IMR-90 (cell line): ENCODE measurements at regions not wholly inside any gene's neighbourhood (a gene's known extent, or its start where the extent isn't known, plus 50 kb on each side); places are given as distances from the start of the nearest gene placed in this dataset.
"Not testable (repeated sequence)": the region's sequence is repeated elsewhere in the genome, so short reads cannot be mapped to it uniquely, and the experiment has no call there.

Source experiments
- ATAC-seq: fragments of 200-7000 bp; cut with Tn5 transposase; 2 replicates; pipeline ENCODE4 v1.9.1; 2020; ENCODE audit warnings: low read depth, mild to moderate bottlenecking, moderate library complexity
- BruUV-seq: library from RNA; stranded (reverse); fragments of 400-500 nt; replicated peaks from 2 replicates; lab custom pipeline; 2021; lab: Mats Ljungman, UMichigan
- CTCF ChIA-PET: fragments of 300-600 bp; formaldehyde crosslinking; extraction: SDS; loops from one replicate; lab custom pipeline; 2021; ENCODE audit warnings: antibody characterized with exemption; lab: Yijun Ruan, JAX
- POLR2A ChIA-PET: fragments of 300-600 bp; sonication (Branson Sonifier 250); formaldehyde crosslinking; loops from one replicate; lab custom pipeline; 2022; ENCODE audit warnings: antibody characterized with exemption; ENCODE audit not compliant: unreplicated experiment; lab: Charles Lee
- DNase-seq: peaks from one replicate; pipeline ENCODE4 v3.0.0; 2013
- H2AFZ ChIP-seq: replicated peaks from 2 replicates; pipeline ENCODE3; 2013; ENCODE audit warnings: low read length, mild to moderate bottlenecking; ENCODE audit not compliant: poor library complexity
- H2AK5ac ChIP-seq: 2 replicates; pipeline ENCODE4 v1.6.1; 2013; ENCODE audit warnings: low read depth, low read length, inconsistent platforms
- H2AK9ac ChIP-seq: replicated peaks from 2 replicates; pipeline ENCODE3; 2013; ENCODE audit warnings: mild to moderate bottlenecking, low read depth, low read length, moderate library complexity; ENCODE audit not compliant: poor library complexity
- H2BK120ac ChIP-seq: 2 replicates; pipeline ENCODE4 v1.6.1; 2013; ENCODE audit warnings: low read depth, low read length, inconsistent platforms
- H2BK15ac ChIP-seq: 3 replicates; pipeline ENCODE4 v1.6.1; 2013; ENCODE audit warnings: low read depth, low read length, inconsistent platforms
- H2BK20ac ChIP-seq: 2 replicates; pipeline ENCODE4 v1.6.1; 2013; ENCODE audit warnings: low read depth, mild to moderate bottlenecking, inconsistent platforms, low read length, moderate library complexity
- H2BK5ac ChIP-seq: 2 replicates; pipeline ENCODE4 v1.6.1; 2013; ENCODE audit warnings: mild to moderate bottlenecking, low read depth, low read length, inconsistent platforms; ENCODE audit not compliant: poor library complexity, severe bottlenecking
- H3K14ac ChIP-seq: replicated peaks from 2 replicates; pipeline ENCODE4 v1.6.1; 2013; ENCODE audit warnings: low read depth, low read length, inconsistent platforms
- H3K18ac ChIP-seq: 2 replicates; pipeline ENCODE4 v1.6.1; 2013; ENCODE audit warnings: low read depth, low read length, control low read depth
- H3K23ac ChIP-seq: 2 replicates; pipeline ENCODE4 v1.6.1; 2013; ENCODE audit warnings: low read depth, low read length, inconsistent platforms
- H3K27ac ChIP-seq: 2 replicates; pipeline ENCODE4 v1.5.1; 2013; ENCODE audit warnings: mild to moderate bottlenecking, control low read depth, low read length; ENCODE audit not compliant: insufficient read depth
- H3K27me3 ChIP-seq: 2 replicates; pipeline ENCODE4 v1.6.1; 2013; ENCODE audit warnings: low read length; ENCODE audit not compliant: control insufficient read depth, insufficient read depth
- H3K36me3 ChIP-seq: 2 replicates; pipeline ENCODE4 v1.6.1; 2013; ENCODE audit warnings: low read length, mixed read lengths; ENCODE audit not compliant: control insufficient read depth, insufficient read depth
- H3K4ac ChIP-seq: 2 replicates; pipeline ENCODE4 v1.6.1; 2013; ENCODE audit warnings: low read depth, low read length, inconsistent platforms
- H3K4me1 ChIP-seq: 2 replicates; pipeline ENCODE4 v1.6.1; 2013; ENCODE audit warnings: low read length, mixed read lengths; ENCODE audit not compliant: control insufficient read depth, insufficient read depth
- H3K4me2 ChIP-seq: 2 replicates; pipeline ENCODE4 v1.6.1; 2013; ENCODE audit warnings: low read depth, mild to moderate bottlenecking, control low read depth, low read length, moderate library complexity
- H3K4me3 ChIP-seq: 2 replicates; pipeline ENCODE4 v1.5.1; 2013; ENCODE audit warnings: low read depth, mild to moderate bottlenecking, control low read depth, low read length, moderate library complexity; ENCODE audit not compliant: insufficient read depth
- H3K56ac ChIP-seq: 2 replicates; pipeline ENCODE4 v1.6.1; 2013; ENCODE audit warnings: low read length, inconsistent platforms; ENCODE audit not compliant: insufficient read depth; ENCODE audit errors: extremely low read depth
- H3K79me1 ChIP-seq, 2 experiments: 2 replicates each; pipeline ENCODE4 v1.6.1; 2013; ENCODE audit warnings: low read length in 2 of 2, inconsistent platforms in 1 of 2, low read depth in 1 of 2
- H3K9ac ChIP-seq: 2 replicates; pipeline ENCODE4 v1.6.1; 2013; ENCODE audit warnings: low read depth, low read length, control low read depth
- H3K9me1 ChIP-seq: 2 replicates; pipeline ENCODE4 v1.6.1; 2013; ENCODE audit warnings: low read length, inconsistent platforms; ENCODE audit not compliant: insufficient read depth
- H3K9me3 ChIP-seq: 2 replicates; pipeline ENCODE4 v1.6.1; 2013; ENCODE audit warnings: low read length; ENCODE audit not compliant: control insufficient read depth, insufficient read depth
- H4K20me1 ChIP-seq: 2 replicates; pipeline ENCODE4 v1.6.1; 2013; ENCODE audit warnings: low read length, inconsistent platforms; ENCODE audit not compliant: insufficient read depth
- H4K5ac ChIP-seq: 2 replicates; pipeline ENCODE4 v1.6.1; 2013; ENCODE audit warnings: mild to moderate bottlenecking, low read depth, low read length, control low read depth
- H4K8ac ChIP-seq, 2 experiments: 2 replicates each; pipeline ENCODE4 v1.6.1; 2013; ENCODE audit warnings: low read depth in 2 of 2, low read length in 2 of 2, control low read depth in 1 of 2, inconsistent platforms in 1 of 2
- H4K91ac ChIP-seq: 2 replicates; pipeline ENCODE4 v1.6.1; 2013; ENCODE audit warnings: low read depth, low read length, inconsistent platforms; ENCODE audit not compliant: insufficient read depth
- POLR2A ChIP-seq: IDR thresholded peaks from 2 replicates; pipeline ENCODE4 v1.6.1; 2012; ENCODE audit warnings: mild to moderate bottlenecking, low read depth, low read length
- WGBS, 2 experiments: methylation state at CpG; one replicate each; pipeline versions ENCODE4 v1.1.5 to v1.1.7; 2013; ENCODE audit warnings: missing lambda C conversion rate in 2 of 2; ENCODE audit not compliant: insufficient read length in 1 of 2; ENCODE audit errors: extremely low coverage in 2 of 2; 5-methylcytosine and 5-hydroxymethylcytosine counted together
- dilution Hi-C: fragments of 300-500 bp; cut with HindIII; formaldehyde crosslinking; loops from one replicate; pipeline ENCODE4 v1.14.3; 2018; ENCODE audit warnings: low sequenced_read_pairs; ENCODE audit not compliant: unreplicated experiment
- in situ Hi-C: fragments of 300-500 bp; cut with MboI; formaldehyde crosslinking; loops from 3 replicates; pipeline ENCODE4 v1.14.3; 2019; ENCODE audit warnings: low sequenced_read_pairs, inconsistent platforms, mixed read lengths
- intact Hi-C: fragments of 100-400 bp; cut with micrococcal nuclease; formaldehyde crosslinking; loops from 2 replicates; pipeline ENCODE4 v1.10.0; 2022

GRCh38 chr14:106327234-106327633, 800.9 kb downstream of the TMEM121 start:
- H3K18ac ChIP-seq: no peak overlapping the region
- CTCF ChIA-PET: no interaction called here
- 33% methylated on average over 1 of the region's 3 CpGs; no CpG with 5 or more reads in 1 of the 2 experiments for WGBS, 2 experiments

GRCh38 chr14:106327702-106328353, 801.4 kb downstream of the TMEM121 start:
- H3K9me3 ChIP-seq: peaks cover 10% of the 10 kb centered on the region
- H3K9me1 ChIP-seq, H2AK5ac ChIP-seq, H2AK9ac ChIP-seq, H3K9ac ChIP-seq, H4K91ac ChIP-seq, H2BK120ac ChIP-seq, H3K4me3 ChIP-seq, H3K56ac ChIP-seq, dilution Hi-C loops, H4K5ac ChIP-seq, H3K4me1 ChIP-seq, H4K20me1 ChIP-seq, CTCF ChIA-PET, H3K27ac ChIP-seq, intact Hi-C loops, H3K23ac ChIP-seq, H2BK15ac ChIP-seq, in situ Hi-C loops, H4K8ac ChIP-seq, H3K4ac ChIP-seq, DNase-seq, H2BK5ac ChIP-seq, H3K36me3 ChIP-seq, H3K27me3 ChIP-seq, H3K14ac ChIP-seq, H2BK20ac ChIP-seq, H3K18ac ChIP-seq, H3K79me1 ChIP-seq, BruUV-seq, ATAC-seq, H2AFZ ChIP-seq, POLR2A ChIA-PET, H3K4me2 ChIP-seq: not testable (repeated sequence)
- WGBS, 2 experiments: no CpG with 5 or more reads among the region's 4 CpGs

More at GRCh38 chr14:106327234-106327633, 800.9 kb downstream of the TMEM121 start:
- H3K79me1 ChIP-seq: no peaks in the 10 kb centered on the region
- H3K56ac ChIP-seq: no peak overlapping the region
- H3K4ac ChIP-seq: no peak overlapping the region
- no peak overlapping the region for H4K8ac ChIP-seq
- no peaks in the 10 kb centered on the region for H3K9me1 ChIP-seq
- no peak overlapping the region for H2AFZ ChIP-seq
- no peak for DNase-seq
- no peak overlapping the region for H2BK5ac ChIP-seq
- H3K4me2 ChIP-seq: no peak overlapping the region
- no peak overlapping the region for H3K14ac ChIP-seq
- in situ Hi-C loops: no loop called here
- H3K4me3 ChIP-seq: no peak overlapping the region
- intact Hi-C loops: no loop called here
- H2AK9ac ChIP-seq: no peak overlapping the region
- no peak overlapping the region for H2BK20ac ChIP-seq
- no peak overlapping the region for H3K23ac ChIP-seq
- POLR2A ChIA-PET: no interaction called here
- H2AK5ac ChIP-seq: no peak overlapping the region
- H3K9me3 ChIP-seq: peaks cover 14% of the 10 kb centered on the region
- no peak overlapping the region for H4K91ac ChIP-seq
- no peaks in the 10 kb centered on the region for H3K36me3 ChIP-seq
- no peaks in the 10 kb centered on the region for H4K20me1 ChIP-seq
- H3K4me1 ChIP-seq: no peaks in the 10 kb centered on the region
- no peak overlapping the region for H2BK120ac ChIP-seq
- TF ChIP-seq POLR2A: no peak
- no TSS peak for BruUV-seq
- ATAC-seq: no peak
- no peak overlapping the region for H3K9ac ChIP-seq
- dilution Hi-C loops: no loop called here
- H4K5ac ChIP-seq: no peak overlapping the region
- H3K27me3 ChIP-seq: no peaks in the 10 kb centered on the region
- no peak overlapping the region for H3K27ac ChIP-seq
- no peak overlapping the region for H2BK15ac ChIP-seq
